Heart left ventricle (tissue), 13 donors: ENCODE measurements at regions not wholly inside any gene's neighbourhood (a gene's known extent, or its start where the extent isn't known, plus 50 kb on each side); places are given as distances from the start of the nearest gene placed in this dataset.

Experiments
- POLR2A ChIP-seq, 2 donors: fragments of 450-650 bp; IDR thresholded peaks; one replicate each; pipeline ENCODE4 v1.6.1; 2017; ENCODE audit warnings: antibody characterized with exemption in 2 of 2, mild to moderate bottlenecking in 2 of 2, moderate library complexity in 2 of 2
- TF ChIP-seq, protein P1 (sequence below), 12 donors: fragments of 200-600 bp; sonication (generic) in 4 of 12; IDR thresholded peaks; one replicate each; pipeline versions ENCODE4 v1.5.0 to v1.8.0; 2018 to 2022; ENCODE audit warnings: antibody characterized with exemption in 12 of 12, mild to moderate bottlenecking in 5 of 12
- donor health status: ischemic (EF 13 %, LVEDD 7.1; RV severe dilation, severe dysfunction).
- donor health status: DM: no; HTN: yes; CAD: no.
- donor health status: DM: no; HTN: no; CAD: no.
- donor health status: ischemic (EF 25% LVEDD 6.9; RV normal size, moderate dysfunction).
- donor health status: ischemic (EF 25% LVEDD 5.7; RV mildly dilated, moderate dysfunction).
- donor health status: ischemic (EF 35%, LVEDD 5.7; RV mildly dilated, moderate dysfunction).
- donor health status: nonischemic (EF 11% LVEDD 7.7; RV severe dilation, severe dysfunction).
- donor health status: DM: yes; HTN: yes; CAD: no.
- donor health status: PGD.
- donor health status: ischemic (EF 29% LVEDD 5.4; RV normal size, mild dysfunction).
- donor health status: nonischemic (EF 23%, LVEDD 6.1; RV moderate dilation, normal function).

- TF ChIP-seq, protein P1, sequence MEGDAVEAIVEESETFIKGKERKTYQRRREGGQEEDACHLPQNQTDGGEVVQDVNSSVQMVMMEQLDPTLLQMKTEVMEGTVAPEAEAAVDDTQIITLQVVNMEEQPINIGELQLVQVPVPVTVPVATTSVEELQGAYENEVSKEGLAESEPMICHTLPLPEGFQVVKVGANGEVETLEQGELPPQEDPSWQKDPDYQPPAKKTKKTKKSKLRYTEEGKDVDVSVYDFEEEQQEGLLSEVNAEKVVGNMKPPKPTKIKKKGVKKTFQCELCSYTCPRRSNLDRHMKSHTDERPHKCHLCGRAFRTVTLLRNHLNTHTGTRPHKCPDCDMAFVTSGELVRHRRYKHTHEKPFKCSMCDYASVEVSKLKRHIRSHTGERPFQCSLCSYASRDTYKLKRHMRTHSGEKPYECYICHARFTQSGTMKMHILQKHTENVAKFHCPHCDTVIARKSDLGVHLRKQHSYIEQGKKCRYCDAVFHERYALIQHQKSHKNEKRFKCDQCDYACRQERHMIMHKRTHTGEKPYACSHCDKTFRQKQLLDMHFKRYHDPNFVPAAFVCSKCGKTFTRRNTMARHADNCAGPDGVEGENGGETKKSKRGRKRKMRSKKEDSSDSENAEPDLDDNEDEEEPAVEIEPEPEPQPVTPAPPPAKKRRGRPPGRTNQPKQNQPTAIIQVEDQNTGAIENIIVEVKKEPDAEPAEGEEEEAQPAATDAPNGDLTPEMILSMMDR (IDR thresholded peaks at IDR 0.05) = no peak
- no peak for TF ChIP-seq POLR2A (IDR thresholded peaks at IDR 0.05)
Observed at GRCh38 chr2:129180124-129180716, 799.2 kb upstream of the RAB6C start.
